KMS-11 (cell line): ENCODE measurements at regions not wholly inside any gene's neighbourhood (a gene's known extent, or its start where the extent isn't known, plus 50 kb on each side); places are given as distances from the start of the nearest gene placed in this dataset.

ENCODE experiments used
- H2AFZ ChIP-seq: fragments of 200-600 bp; sonication (generic); 2 replicates; pipeline ENCODE4 v1.6.1; 2016; ENCODE audit warnings: antibody characterized with exemption, mixed run types, low read depth
- H3K27ac ChIP-seq: fragments of 200-600 bp; sonication (generic); 2 replicates; pipeline ENCODE4 v1.6.1; 2016; ENCODE audit warnings: mild to moderate bottlenecking, mixed run types
- H3K27me3 ChIP-seq: fragments of 200-600 bp; sonication (generic); 2 replicates; pipeline ENCODE4 v1.6.1; 2017; ENCODE audit warnings: mild to moderate bottlenecking, low read depth, mixed run types, moderate library complexity; ENCODE audit not compliant: insufficient read depth
- H3K36me3 ChIP-seq: fragments of 200-600 bp; sonication (generic); 2 replicates; pipeline ENCODE4 v1.6.1; 2017; ENCODE audit warnings: mild to moderate bottlenecking, mixed run types; ENCODE audit not compliant: insufficient read depth
- H3K4me1 ChIP-seq: fragments of 200-600 bp; sonication (generic); 2 replicates; pipeline ENCODE4 v1.6.1; 2016; ENCODE audit warnings: mild to moderate bottlenecking, low read depth, mixed run types; ENCODE audit not compliant: poor library complexity, severe bottlenecking
- H3K4me2 ChIP-seq: fragments of 200-600 bp; sonication (generic); 2 replicates; pipeline ENCODE4 v1.7.0; 2016; ENCODE audit warnings: mild to moderate bottlenecking, mixed run types
- H3K4me3 ChIP-seq: fragments of 200-600 bp; sonication (generic); IDR thresholded peaks from 2 replicates; pipeline ENCODE4 v1.6.1; 2017; ENCODE audit warnings: low read depth, low read length, mixed read lengths; ENCODE audit not compliant: insufficient read depth
- H3K79me2 ChIP-seq: fragments of 200-600 bp; sonication (generic); 2 replicates; pipeline ENCODE4 v1.6.1; 2016; ENCODE audit warnings: low read depth, mixed run types; ENCODE audit not compliant: insufficient read depth
- H3K9ac ChIP-seq: fragments of 200-600 bp; sonication (generic); 2 replicates; pipeline ENCODE4 v1.6.1; 2016; ENCODE audit warnings: mild to moderate bottlenecking, mixed run types
- H4K20me1 ChIP-seq: fragments of 200-600 bp; sonication (generic); 2 replicates; pipeline ENCODE4 v1.6.1; 2016; ENCODE audit warnings: mild to moderate bottlenecking, mixed run types; ENCODE audit not compliant: insufficient read depth
- TF ChIP-seq, protein P1 (sequence below): fragments of 200-600 bp; sonication (generic); conservative IDR thresholded peaks from 2 replicates; pipeline ENCODE4 v1.6.1; 2017; ENCODE audit warnings: low read depth, mild to moderate bottlenecking, antibody characterized with exemption, low read length, moderate library complexity, mixed read lengths

GRCh38 chr11:93253111-93253510 is 55.3 kb upstream of the SLC36A4 start:
- H3K4me1 ChIP-seq, result no peaks in the 10 kb centered on the region
- H3K27me3 ChIP-seq, result no peaks in the 10 kb centered on the region
- no peaks in the 10 kb centered on the region for H3K79me2 ChIP-seq
- H3K27ac ChIP-seq, result no peak overlapping the region
- H3K4me2 ChIP-seq, result no peak overlapping the region
- no peak overlapping the region for H3K4me3 ChIP-seq
- H3K9ac ChIP-seq, result no peak overlapping the region
- H3K36me3 ChIP-seq, result no peaks in the 10 kb centered on the region
- TF ChIP-seq, protein P1, sequence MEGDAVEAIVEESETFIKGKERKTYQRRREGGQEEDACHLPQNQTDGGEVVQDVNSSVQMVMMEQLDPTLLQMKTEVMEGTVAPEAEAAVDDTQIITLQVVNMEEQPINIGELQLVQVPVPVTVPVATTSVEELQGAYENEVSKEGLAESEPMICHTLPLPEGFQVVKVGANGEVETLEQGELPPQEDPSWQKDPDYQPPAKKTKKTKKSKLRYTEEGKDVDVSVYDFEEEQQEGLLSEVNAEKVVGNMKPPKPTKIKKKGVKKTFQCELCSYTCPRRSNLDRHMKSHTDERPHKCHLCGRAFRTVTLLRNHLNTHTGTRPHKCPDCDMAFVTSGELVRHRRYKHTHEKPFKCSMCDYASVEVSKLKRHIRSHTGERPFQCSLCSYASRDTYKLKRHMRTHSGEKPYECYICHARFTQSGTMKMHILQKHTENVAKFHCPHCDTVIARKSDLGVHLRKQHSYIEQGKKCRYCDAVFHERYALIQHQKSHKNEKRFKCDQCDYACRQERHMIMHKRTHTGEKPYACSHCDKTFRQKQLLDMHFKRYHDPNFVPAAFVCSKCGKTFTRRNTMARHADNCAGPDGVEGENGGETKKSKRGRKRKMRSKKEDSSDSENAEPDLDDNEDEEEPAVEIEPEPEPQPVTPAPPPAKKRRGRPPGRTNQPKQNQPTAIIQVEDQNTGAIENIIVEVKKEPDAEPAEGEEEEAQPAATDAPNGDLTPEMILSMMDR, result no peak
- no peak overlapping the region for H2AFZ ChIP-seq
- no peaks in the 10 kb centered on the region for H4K20me1 ChIP-seq

- Histone ChIP-seq H3K4me2 (no peak overlapping the region), H3K79me2 (no peaks in the 10 kb centered on the region), H3K27me3 (no peaks in the 10 kb centered on the region), H3K27ac (no peak overlapping the region), H3K9ac (no peak overlapping the region), H4K20me1 (no peaks in the 10 kb centered on the region), H2AFZ (no peak overlapping the region), H3K4me3 (no peak overlapping the region), H3K4me1 (no peaks in the 10 kb centered on the region), H3K36me3 (no peaks in the 10 kb centered on the region)
- TF ChIP-seq, protein P1, result no peak
Measured at GRCh38 chr11:93256623-93257022, 58.8 kb upstream of the SLC36A4 start.

GRCh38 chr11:93267383-93267782 is 63.2 kb upstream of the DEUP1 start:
- TF ChIP-seq, protein P1, result no peak
- H3K79me2 ChIP-seq, result no peaks in the 10 kb centered on the region
- H3K4me2 ChIP-seq, result no peak overlapping the region
- H3K4me3 ChIP-seq, result no peak overlapping the region
- no peak overlapping the region for H3K9ac ChIP-seq
- H3K36me3 ChIP-seq, result no peaks in the 10 kb centered on the region
- no peak overlapping the region for H2AFZ ChIP-seq
- no peaks in the 10 kb centered on the region for H3K27me3 ChIP-seq
- no peaks in the 10 kb centered on the region for H4K20me1 ChIP-seq
- no peak overlapping the region for H3K27ac ChIP-seq
- no peaks in the 10 kb centered on the region for H3K4me1 ChIP-seq

DNA sequence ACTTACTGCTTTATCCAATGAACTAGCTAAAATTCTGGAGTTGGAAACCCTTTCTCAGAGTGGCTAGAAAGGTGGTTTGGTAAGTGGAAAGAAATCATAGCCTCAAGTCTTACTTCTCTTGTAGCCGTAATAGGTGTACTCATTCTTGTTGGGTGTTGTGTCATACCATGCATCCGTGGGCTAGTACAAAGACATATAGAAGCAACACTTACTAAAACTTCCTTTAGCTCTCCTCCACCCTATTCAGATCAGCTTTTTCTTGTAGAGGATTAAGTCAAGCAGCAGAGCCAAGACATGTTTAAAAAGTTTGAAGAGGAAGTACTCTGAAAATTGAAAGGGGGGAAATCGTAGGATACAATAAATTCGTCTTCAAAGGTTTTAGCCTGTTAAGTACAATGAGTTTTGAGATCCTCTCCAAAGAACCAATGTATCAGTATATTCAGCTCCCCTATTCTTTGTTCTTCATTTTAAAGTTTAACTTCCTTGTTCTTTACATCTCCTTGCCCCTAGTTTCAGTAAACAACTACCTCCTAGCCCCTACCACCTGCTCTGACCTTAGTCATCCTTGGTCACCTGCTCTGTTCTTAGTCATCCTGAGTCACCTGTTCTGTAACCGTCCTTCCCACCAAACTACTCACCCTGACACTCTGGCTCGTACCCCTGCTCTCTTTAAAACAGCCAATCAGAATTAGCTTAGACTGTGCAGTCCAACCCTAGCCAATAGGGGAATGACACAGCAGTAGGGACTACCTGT is 62.1 kb upstream of the DEUP1 start:
- Histone ChIP-seq H3K4me1 (no peaks in the 10 kb centered on the region), H3K36me3 (no peaks in the 10 kb centered on the region)

More for the DNA sequence above, 62.1 kb upstream of the DEUP1 start:
- no peaks in the 10 kb centered on the region for H3K79me2 ChIP-seq
- no peaks in the 10 kb centered on the region for H3K27me3 ChIP-seq
- no peaks in the 10 kb centered on the region for H4K20me1 ChIP-seq
- H3K4me2 ChIP-seq, result no peak overlapping the region
- TF ChIP-seq, protein P1, result no peak
- no peak overlapping the region for H3K9ac ChIP-seq
- H2AFZ ChIP-seq, result no peak overlapping the region
- H3K4me3 ChIP-seq, result no peak overlapping the region
- no peak overlapping the region for H3K27ac ChIP-seq
